Lung (tissue), 11 donors: ENCODE measurements at regions not wholly inside any gene's neighbourhood (a gene's known extent, or its start where the extent isn't known, plus 50 kb on each side); places are given as distances from the start of the nearest gene placed in this dataset.
A peak's percentile ranks its signal among the peaks of the same experiment; 100 is the strongest.

ENCODE experiments used
- ATAC-seq: fragments of 200-7000 bp; cut with Tn5 transposase; one replicate; pipeline ENCODE4 v1.9.1; 2020; ENCODE audit warnings: moderate number of reproducible peaks; ENCODE audit not compliant: insufficient read depth, low FRiP score
- DNase-seq, 3 donors: peaks; one replicate each; pipeline ENCODE4 v3.0.0-alpha.2; 2013 to 2017
- H3K27ac ChIP-seq, 2 donors: one replicate each; pipeline ENCODE4 v1.5.1; 2013; ENCODE audit warnings: mild to moderate bottlenecking in 2 of 2, moderate library complexity in 2 of 2, control low read depth in 1 of 2, inconsistent platforms in 1 of 2, low read depth in 1 of 2, low read length in 1 of 2
- H3K27me3 ChIP-seq, 3 donors: one replicate each; pipeline ENCODE4 v1.5.1; 2013; ENCODE audit warnings: low read length in 2 of 3; ENCODE audit not compliant: control insufficient read depth in 3 of 3, insufficient read depth in 3 of 3
- H3K36me3 ChIP-seq, 4 donors: one replicate each; pipeline ENCODE4 v1.5.1; 2013; ENCODE audit warnings: low read length in 4 of 4, mild to moderate bottlenecking in 1 of 4, moderate library complexity in 1 of 4; ENCODE audit not compliant: control insufficient read depth in 4 of 4, insufficient read depth in 4 of 4
- H3K4me1 ChIP-seq, 5 donors: one replicate each; pipeline ENCODE4 v1.5.1; 2013; ENCODE audit warnings: low read length in 5 of 5, mild to moderate bottlenecking in 2 of 5, moderate library complexity in 1 of 5; ENCODE audit not compliant: control insufficient read depth in 5 of 5, insufficient read depth in 5 of 5
- H3K4me3 ChIP-seq: one replicate; pipeline ENCODE4 v1.5.1; 2013; ENCODE audit warnings: mild to moderate bottlenecking, control low read depth, moderate library complexity
- H3K9ac ChIP-seq, 2 donors: one replicate each; pipeline ENCODE4 v1.5.1; 2013; ENCODE audit warnings: low read length in 2 of 2, control low read depth in 1 of 2; ENCODE audit not compliant: insufficient read depth in 1 of 2
- H3K9me3 ChIP-seq, 4 donors: one replicate each; pipeline ENCODE4 v1.5.1; 2013; ENCODE audit warnings: low read length in 3 of 4, mild to moderate bottlenecking in 1 of 4, moderate library complexity in 1 of 4; ENCODE audit not compliant: control insufficient read depth in 4 of 4, insufficient read depth in 3 of 4
- CTCF ChIP-seq: IDR thresholded peaks from 2 replicates; pipeline ENCODE4 v1.5.1; 2012; ENCODE audit warnings: mild to moderate bottlenecking; ENCODE audit errors: control extremely low read depth, extremely low read depth
- WGBS, 2 donors: extraction: QIAGEN DNeasy Blood & Tissue Kit; methylation state at CpG; one replicate each; pipeline ENCODE4 v1.1.7; 2013; 5-methylcytosine and 5-hydroxymethylcytosine counted together
- donor health status: control.
- donor health status: control.
- donor health status: Bipolar disorder and iron deficiency.
- donor health status: healthy.
- donor health status: DM: yes; HTN: yes; CAD: no.

- no peak overlapping the region for H3K27ac ChIP-seq
- TF ChIP-seq CTCF = no peak
- no peak overlapping the region for H3K9ac ChIP-seq
- ATAC-seq = no peak
- no peaks in the 10 kb centered on the region for H3K4me1 ChIP-seq
- no peak overlapping the region for H3K4me3 ChIP-seq
- H3K36me3 ChIP-seq = no peaks in the 10 kb centered on the region
- WGBS, 2 donors = 64 to 78% methylated on average over 2 of the region's 2 CpGs
- DNase-seq = no peak
- H3K9me3 ChIP-seq = peaks cover 0 to 12% (median under 1%) of the 10 kb centered on the region in 4 donors
- no peaks in the 10 kb centered on the region for H3K27me3 ChIP-seq
These were observed 115.3 kb upstream of the FSTL4 start for GRCh38 chr5:133727636-133728035.

GRCh38 chr5:133723651-133724366 is 111.5 kb upstream of the FSTL4 start:
- DNase-seq (peak in 1 of 3 donors; percentile 10), ATAC-seq (no peak)
- no peaks in the 10 kb centered on the region for H3K27me3 ChIP-seq
- H3K9ac ChIP-seq = no peak overlapping the region
- peaks cover 0 to 16% (median 13%) of the 10 kb centered on the region in 4 donors for H3K9me3 ChIP-seq
- H3K27ac ChIP-seq = no peak overlapping the region
- no peaks in the 10 kb centered on the region for H3K36me3 ChIP-seq
- WGBS, 2 donors = 0 to 96% methylated on average over 1 of the region's 1 CpG
- no peak overlapping the region for H3K4me3 ChIP-seq
- H3K4me1 ChIP-seq = no peaks in the 10 kb centered on the region
- no peak for TF ChIP-seq CTCF

- DNase-seq (no peak), ATAC-seq (no peak)
- WGBS, 2 donors = 87 to 98% methylated on average over 2 of the region's 2 CpGs
- H3K4me3 ChIP-seq = no peak overlapping the region
- peaks cover 0 to 16% (median 12%) of the 10 kb centered on the region in 4 donors for H3K9me3 ChIP-seq
- no peaks in the 10 kb centered on the region for H3K4me1 ChIP-seq
- H3K9ac ChIP-seq = no peak overlapping the region
- no peak for TF ChIP-seq CTCF
- no peaks in the 10 kb centered on the region for H3K36me3 ChIP-seq
- no peak overlapping the region for H3K27ac ChIP-seq
- H3K27me3 ChIP-seq = no peaks in the 10 kb centered on the region
These were observed 110.8 kb upstream of the FSTL4 start for GRCh38 chr5:133723126-133723525.

DNA sequence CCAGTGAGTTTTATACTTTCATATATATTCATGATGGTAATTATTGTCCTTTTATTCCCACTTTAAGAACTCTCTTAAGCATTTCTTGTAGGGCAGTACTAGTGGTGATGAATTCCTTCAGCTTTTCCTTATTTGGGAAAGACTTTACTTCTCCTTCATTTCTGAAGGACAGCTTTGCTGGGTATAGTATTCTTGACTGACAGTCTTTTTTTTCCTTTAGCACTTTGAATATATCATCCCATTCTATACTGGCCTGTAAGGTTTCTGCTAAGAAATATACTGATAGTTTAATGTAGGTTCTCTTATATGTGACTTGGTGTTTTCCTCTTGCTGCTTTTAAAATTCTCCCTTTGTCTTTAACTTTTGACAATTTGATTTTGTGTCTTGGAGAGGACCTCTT is 109.0 kb upstream of the FSTL4 start:
- Histone ChIP-seq H3K9ac (no peak overlapping the region), H3K27me3 (no peaks in the 10 kb centered on the region), H3K4me1 (no peaks in the 10 kb centered on the region), H3K36me3 (no peaks in the 10 kb centered on the region), H3K4me3 (no peak overlapping the region), H3K27ac (no peak overlapping the region), H3K9me3 (peaks cover 0 to 16% (median 12%) of the 10 kb centered on the region in 4 donors)
- no peak for ATAC-seq
- DNase-seq = no peak
- TF ChIP-seq CTCF = no peak
